ENCODE measurements at regions not wholly inside any gene's neighbourhood (a gene's known extent, or its start where the extent isn't known, plus 50 kb on each side); places are given as distances from the start of the nearest gene placed in this dataset.

DNA sequence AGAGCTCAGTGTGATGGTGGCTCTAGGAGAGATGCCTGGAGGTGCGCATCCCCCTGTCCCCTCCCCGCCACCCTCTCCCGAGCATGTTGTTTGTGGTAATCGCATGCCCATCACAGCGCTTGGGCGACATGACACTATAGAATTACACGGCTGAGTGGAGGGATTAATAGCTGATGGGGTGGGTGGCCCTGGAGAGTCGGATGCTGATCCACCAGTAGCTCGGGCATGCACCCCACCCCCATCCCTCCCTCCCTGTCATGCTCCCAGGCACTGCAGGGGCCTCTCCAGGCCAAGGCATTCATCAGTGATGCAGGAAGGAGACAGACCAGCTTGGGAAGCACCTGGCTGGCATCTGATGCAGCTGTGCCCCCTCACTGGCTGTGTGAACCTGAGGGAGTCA is 159.0 kb upstream of the IGSF21 start:
- DNase-seq (ENCODE audit: low spot score in 2 of 2) (no peak), ATAC-seq (no peak)
- H3K36me3 Mint-ChIP-seq, result no peaks in the 10 kb centered on the region

DNA sequence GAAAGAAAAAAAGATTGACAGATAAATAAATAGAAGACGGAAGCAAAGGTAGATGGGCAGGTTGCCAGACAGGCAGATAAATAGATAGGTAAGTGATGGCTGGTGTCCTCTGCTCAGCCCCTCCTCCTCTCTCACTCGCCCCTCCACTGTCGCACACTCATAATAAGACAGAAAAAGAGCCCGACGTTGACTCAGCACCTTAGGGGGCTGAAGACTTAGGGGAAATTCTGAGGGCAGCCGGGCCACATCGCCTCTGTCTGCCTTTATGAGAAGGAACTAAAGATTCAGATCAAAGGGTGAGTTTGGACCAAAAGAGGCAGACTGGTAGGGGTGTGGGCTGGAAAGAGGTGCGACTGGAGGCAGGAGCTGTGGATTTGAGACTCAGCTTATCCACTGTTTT is 158.1 kb upstream of the IGSF21 start:
- H3K27ac Mint-ChIP-seq, result no peak overlapping the region
- no peaks in the 10 kb centered on the region for H3K36me3 Mint-ChIP-seq
- no peak for ATAC-seq
- no peak for DNase-seq (ENCODE audit: low spot score in 2 of 2)
- no peaks in the 10 kb centered on the region for H3K9me3 Mint-ChIP-seq

More for the DNA sequence above, 159.0 kb upstream of the IGSF21 start:
- H3K9me3 Mint-ChIP-seq, result no peaks in the 10 kb centered on the region
- no peak overlapping the region for H3K27ac Mint-ChIP-seq

DNA sequence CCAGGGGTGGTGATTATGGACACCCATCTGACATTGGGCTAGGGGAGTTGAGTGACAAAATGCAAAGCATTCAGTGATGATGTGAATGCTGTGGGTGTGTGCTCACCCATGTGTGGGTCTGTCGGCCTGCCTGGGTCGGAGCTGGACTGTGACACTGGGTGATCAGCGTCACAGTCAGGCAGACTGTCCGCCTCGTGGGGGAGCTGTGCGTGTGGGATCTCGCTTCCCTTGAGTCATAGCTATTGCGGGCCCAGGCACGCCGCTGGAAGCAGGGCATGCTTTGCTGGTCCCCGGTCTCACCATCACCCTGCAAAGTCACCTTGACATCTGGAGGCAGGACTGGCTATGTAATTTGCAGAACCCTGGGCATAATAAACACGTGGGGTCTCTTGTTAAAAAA is 156.9 kb upstream of the IGSF21 start:
- no peaks in the 10 kb centered on the region for H3K36me3 Mint-ChIP-seq
- ATAC-seq, result no peak
- no peaks in the 10 kb centered on the region for H3K9me3 Mint-ChIP-seq
- no peak for DNase-seq (ENCODE audit: low spot score in 2 of 2)
- no peak overlapping the region for H3K27ac Mint-ChIP-seq

DNA sequence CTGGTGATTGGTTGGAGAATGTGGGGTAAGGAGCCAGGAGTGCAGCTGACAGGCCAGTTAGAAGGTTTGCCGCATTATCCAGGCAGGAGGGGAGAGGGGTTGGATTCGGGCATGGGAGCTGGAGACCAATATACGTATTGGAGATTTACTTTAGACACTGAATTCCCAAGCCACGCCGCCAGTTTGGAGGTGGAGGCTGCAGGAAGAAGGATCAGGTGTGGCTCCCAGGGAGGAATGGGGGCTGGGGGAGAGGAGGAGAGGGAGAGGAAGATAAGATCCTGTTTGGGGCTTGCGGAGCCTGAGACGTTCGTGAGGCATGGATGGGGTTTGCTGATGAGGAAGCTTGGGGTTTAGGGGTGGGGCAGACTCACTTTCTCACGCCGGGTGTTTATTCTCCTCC is 155.1 kb upstream of the IGSF21 start:
- Mint-ChIP-seq H3K36me3 (no peaks in the 10 kb centered on the region), H3K27ac (no peak overlapping the region), H3K9me3 (no peaks in the 10 kb centered on the region)
- no peak for DNase-seq (ENCODE audit: low spot score in 2 of 2)
- no peak for ATAC-seq

DNA sequence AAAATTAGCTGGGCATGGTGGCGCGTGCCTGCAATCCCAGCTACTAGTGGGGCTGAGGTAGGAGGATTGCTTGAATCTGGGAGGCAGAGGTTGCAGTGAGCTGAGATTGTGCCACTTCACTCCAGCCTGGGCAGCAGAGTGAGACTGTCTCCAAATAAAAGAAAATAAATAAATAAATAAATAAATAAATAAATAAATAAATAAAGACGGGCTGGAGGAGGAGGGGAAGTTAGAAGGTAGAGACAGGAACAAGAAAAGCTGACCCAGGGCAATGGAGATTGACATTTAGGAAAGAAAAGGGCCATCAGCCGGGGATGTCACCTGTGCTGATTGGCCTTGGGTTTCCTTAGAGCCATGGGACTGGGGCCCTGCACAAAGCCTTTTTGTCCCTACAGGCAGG is 153.7 kb upstream of the IGSF21 start:
- Mint-ChIP-seq H3K27ac (no peak overlapping the region), H3K36me3 (no peaks in the 10 kb centered on the region)
- no peak for ATAC-seq

DNA sequence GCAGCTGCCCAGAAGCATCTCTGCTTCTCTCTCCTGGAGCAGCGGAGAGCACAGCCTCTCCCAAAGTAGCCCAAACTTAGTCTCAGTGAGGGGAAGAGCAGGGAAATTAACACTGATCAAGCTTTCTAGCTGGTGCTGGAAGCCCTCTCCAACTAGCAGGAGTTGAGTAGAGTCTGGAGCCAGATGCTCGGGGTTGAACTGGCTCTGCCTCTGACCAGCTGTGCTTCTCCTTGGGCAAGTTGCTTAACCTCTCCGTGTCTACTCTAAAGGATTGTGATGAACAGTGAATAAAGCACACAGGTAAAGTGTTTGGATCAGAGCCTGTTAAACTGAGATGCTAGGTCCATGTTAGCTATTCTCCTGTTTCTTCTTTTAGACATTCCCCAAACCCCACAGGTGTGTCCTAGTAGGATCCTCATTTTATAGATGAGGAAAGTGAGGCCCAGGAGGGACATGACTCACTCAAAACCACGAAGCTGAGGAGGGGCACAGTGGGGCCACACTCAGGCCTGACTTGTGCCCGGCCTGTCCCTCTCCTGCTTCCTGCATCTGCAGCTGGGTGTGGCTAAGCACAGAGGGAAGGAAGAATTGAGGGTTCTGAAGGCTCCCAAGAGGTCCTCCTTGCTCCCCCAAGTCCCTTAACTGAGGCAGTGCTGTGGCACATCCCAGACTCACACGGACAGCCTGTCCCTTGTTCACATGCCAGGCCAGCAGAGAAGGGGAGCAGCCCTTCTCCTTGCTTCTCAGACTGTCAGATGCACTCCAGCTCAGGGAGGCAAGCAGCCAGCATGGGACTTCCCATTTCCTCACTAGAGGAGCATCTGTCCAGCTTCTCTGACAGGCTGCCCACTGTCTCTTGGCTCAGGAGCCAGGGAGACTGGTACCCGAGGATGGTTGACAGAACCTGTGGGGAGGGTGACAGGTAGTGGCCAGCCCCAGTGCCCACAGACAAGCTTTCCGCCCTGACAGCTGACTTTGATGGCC is 152.0 kb upstream of the IGSF21 start:
- H3K36me3 Mint-ChIP-seq, result no peaks in the 10 kb centered on the region
- ATAC-seq (no peak), DNase-seq (ENCODE audit: low spot score in 2 of 2) (no peak)
- no peak overlapping the region for H3K27ac Mint-ChIP-seq
- H3K9me3 Mint-ChIP-seq, result no peaks in the 10 kb centered on the region

More for the DNA sequence above, 153.7 kb upstream of the IGSF21 start:
- no peaks in the 10 kb centered on the region for H3K9me3 Mint-ChIP-seq
- no peak for DNase-seq (ENCODE audit: low spot score in 2 of 2)

DNA sequence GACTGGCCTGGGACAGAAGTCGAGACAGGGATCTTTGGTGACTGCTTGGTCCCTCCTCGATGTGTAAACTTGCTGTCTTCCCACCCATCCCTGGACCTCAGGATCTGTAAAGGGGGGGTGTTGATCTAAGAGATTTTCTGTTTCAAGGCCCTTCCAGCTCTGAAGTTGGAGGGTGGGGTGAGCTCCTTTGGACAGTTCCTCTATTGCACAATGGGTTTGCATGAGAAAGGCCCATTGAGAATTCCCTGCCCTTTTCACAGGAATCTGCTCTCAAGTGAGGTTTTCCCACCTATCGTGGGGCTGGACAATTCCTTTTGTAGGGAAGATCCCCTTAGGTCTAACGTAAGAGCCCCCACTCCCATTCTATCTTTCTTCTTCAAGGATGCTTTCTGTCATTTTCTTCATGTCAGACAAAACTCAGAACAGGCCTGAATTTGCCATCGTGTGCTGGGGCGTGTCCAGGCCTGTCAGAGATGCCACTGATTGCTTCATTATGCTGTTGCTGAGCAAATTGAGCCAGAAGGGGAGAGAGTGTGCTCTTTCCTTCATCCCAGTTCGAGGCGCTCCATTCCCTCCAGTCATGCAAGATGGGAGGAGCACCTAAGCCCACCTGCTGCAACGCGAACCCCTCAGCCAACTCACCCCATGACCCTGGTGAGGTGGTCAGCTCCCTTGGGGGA is 149.9 kb upstream of the IGSF21 start:
- no peak for DNase-seq (ENCODE audit: low spot score in 2 of 2)
- H3K9me3 Mint-ChIP-seq, result no peaks in the 10 kb centered on the region
- no peak overlapping the region for H3K27ac Mint-ChIP-seq
- ATAC-seq, result no peak
- H3K36me3 Mint-ChIP-seq, result no peaks in the 10 kb centered on the region

DNA sequence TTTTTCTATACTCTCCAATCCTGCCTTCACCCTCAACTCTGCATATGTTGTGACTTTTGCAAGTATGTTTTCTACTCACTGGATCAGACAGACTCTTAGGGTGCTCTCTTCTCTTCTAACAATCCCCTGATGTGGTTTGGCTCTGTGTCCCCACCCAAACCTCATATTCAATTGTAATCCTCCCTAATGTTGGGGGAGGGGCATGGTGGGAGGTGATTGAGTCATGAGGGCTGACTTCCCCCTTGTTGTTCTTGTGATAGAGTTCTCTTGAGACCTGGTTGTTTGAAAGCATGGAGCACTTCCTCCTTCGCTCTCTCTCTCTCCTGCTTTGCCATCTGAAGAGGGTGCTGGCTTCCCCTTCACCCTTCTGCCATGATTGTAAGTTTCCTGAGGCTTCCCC is 148.9 kb upstream of the IGSF21 start:
- H3K27ac Mint-ChIP-seq, result peak overlapping the region in 1 of 2 donors; percentile 31
- no peaks in the 10 kb centered on the region for H3K36me3 Mint-ChIP-seq
- no peak for ATAC-seq
- H3K9me3 Mint-ChIP-seq, result no peaks in the 10 kb centered on the region
- DNase-seq (ENCODE audit: low spot score in 2 of 2), result no peak

DNA sequence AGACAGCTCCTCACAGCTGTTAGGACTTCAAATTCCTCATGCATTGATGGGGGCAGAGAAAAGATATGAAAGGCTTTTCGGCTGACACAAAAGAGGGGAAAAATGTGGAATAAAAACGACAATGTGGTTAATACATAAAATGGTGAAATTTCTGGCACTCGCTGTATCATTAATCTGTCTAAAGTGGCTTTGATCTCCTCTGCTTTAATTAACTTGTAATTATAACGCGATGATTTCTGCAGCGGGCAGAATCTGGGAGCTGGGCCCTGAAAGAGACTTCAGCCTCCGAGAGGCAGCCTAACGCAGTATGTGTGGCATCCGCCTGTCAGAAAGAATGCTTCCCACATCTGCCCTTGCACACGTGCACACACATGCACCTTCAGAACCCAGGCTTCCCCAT is 144.1 kb upstream of the IGSF21 start:
- H3K36me3 Mint-ChIP-seq, result no peaks in the 10 kb centered on the region
- H3K9me3 Mint-ChIP-seq, result no peaks in the 10 kb centered on the region
- DNase-seq (ENCODE audit: low spot score in 2 of 2) (no peak), ATAC-seq (no peak)
- no peak overlapping the region for H3K27ac Mint-ChIP-seq

DNA sequence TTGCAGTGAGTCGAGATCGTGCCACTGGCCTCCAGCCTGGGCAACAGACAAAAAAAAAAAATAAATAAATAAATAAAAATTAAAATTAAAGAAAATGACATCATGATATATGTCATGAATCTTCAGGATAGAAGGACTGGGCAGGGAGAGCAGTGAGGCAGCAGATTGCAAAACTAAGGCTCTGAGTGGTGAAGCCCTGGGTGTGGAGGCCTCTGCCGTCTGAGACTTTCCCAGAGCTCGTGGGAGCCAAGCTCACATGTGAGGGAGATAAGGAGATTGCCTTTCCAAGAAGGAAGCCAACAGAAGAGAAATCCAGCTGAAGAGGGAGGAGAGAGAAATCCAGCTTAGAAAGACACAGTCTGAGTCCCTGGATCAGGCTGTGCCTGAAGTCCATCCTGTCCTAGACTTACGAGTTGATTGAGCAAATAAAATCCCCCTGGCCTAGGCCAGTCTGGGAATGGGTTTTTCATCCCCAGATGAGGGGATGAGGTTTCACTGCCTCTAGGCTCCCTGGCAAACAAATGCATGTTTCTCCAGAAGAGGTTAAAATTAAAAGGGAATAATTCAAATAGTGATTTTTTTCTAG is 142.0 kb upstream of the IGSF21 start:
- Mint-ChIP-seq H3K36me3 (no peaks in the 10 kb centered on the region), H3K27ac (no peak overlapping the region), H3K9me3 (no peaks in the 10 kb centered on the region)
- ATAC-seq (no peak), DNase-seq (ENCODE audit: low spot score in 2 of 2) (no peak)

DNA sequence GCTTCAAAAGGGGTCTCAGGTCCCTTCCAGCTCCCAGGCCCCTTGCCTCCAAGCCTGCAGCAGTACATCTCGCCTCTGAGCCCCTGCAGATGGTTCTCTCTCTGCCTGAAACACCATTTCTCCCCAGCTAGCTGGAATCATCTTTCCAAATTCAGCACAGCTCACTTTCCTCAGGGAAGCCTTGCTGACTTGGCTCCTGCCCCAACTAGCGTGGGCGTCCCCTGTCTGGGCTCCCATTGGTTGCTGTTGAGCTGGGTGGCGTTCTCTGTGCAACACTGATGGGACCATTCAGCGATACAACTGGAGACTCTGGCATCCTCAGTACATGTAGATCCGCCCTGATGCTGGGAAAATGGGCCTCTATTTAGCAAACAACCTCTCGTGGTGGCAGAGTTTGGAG is 141.3 kb upstream of the IGSF21 start:
- DNase-seq (ENCODE audit: low spot score in 2 of 2), result no peak
- Mint-ChIP-seq H3K36me3 (no peaks in the 10 kb centered on the region), H3K9me3 (no peaks in the 10 kb centered on the region), H3K27ac (no peak overlapping the region)
- no peak for ATAC-seq

DNA sequence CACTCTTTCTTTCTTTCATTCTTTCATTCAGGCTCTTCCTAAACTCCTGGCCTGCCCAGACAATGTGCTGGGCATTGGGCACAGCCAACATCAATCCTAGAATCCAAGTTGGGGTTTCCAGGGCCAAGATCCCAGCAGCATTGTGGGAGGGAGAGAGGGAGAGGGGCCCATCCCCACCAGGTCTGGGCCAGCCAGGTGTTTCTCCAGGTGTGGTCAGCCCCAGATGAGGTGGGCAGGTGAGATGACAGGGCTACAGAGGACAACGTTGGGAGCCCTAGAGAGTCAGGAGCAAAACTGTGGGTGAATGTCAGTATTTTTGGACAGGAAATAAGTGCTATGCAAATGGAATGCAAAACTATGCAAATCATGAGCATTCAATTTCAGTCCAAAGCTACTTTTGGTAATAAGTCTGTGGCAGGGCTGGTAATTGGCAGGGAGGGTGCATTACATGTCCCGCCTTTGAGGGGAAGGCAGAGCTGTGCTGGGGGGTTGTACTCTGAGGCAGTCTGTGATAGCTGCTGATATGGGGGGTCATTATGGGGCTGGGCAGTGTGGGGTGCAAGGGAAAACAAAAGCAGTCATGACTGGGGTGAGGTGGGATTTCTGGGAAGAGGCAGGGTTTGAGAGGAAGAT is 139.9 kb upstream of the IGSF21 start:
- DNase-seq (ENCODE audit: low spot score in 2 of 2) (no peak), ATAC-seq (no peak)
- Mint-ChIP-seq H3K9me3 (no peaks in the 10 kb centered on the region), H3K36me3 (no peaks in the 10 kb centered on the region), H3K27ac (no peak overlapping the region)

DNA sequence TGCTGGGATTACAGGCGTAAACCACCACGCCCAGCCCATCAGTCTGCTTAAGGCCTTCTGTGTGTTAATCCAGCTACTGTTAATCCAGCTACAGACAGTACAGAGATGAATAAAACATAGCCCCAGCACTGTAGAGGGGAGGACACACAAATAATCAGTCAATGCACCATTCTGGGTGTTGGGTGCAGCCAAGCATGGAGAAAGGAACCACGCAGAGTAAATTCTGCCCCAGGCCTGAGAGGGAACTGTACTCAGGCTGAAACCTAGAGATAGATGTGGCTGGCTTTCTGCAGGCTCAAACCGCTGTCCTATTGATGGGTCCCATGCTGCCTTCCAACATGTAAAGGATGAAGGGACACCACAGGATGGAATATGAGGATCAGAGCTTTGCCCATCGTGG is 136.8 kb upstream of the IGSF21 start:
- H3K27ac Mint-ChIP-seq, result no peak overlapping the region
- no peaks in the 10 kb centered on the region for H3K9me3 Mint-ChIP-seq
- no peak for ATAC-seq
- H3K36me3 Mint-ChIP-seq, result no peaks in the 10 kb centered on the region
- DNase-seq (ENCODE audit: low spot score in 2 of 2), result no peak

DNA sequence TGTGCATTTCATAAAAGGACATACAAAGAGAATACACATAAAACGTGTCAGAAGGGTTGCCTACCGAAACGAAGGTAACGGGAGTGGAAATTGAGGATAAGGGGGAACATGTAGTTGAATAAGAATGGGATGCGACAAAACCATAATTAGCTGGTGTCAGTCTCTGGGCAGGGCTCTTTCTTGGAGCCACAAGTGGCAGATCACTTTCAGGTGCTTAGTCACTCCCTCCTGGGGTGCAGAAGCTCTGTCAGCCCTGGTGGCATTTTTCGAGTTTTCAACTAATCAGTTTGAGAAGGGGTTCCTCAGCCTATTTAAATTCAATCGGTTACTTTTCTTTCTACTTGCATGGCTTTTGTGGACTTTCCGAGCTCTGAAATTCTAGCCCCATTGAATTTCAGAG is 133.9 kb upstream of the IGSF21 start:
- Mint-ChIP-seq H3K27ac (no peak overlapping the region), H3K9me3 (no peaks in the 10 kb centered on the region), H3K36me3 (no peaks in the 10 kb centered on the region)
- DNase-seq (ENCODE audit: low spot score in 2 of 2) (no peak), ATAC-seq (no peak)

DNA sequence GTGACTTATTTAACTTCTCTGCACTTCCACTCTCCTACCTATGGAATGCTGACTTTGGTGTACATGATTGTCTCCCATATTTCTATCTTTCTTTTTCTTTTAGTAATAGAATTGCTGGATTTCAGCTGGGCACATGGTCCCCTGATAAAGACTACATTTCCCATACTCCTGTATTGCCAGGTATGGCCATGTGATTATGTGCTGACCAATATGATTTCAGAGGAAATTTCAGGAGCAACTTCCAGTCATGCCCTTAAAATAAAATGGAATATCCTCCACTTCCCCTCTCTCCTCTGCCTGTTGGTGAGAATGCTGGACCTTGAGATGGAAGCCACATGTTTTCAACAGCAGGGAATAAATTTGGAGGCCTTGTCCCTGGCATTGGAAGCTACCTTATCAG is 130.7 kb upstream of the IGSF21 start:
- H3K9me3 Mint-ChIP-seq, result no peaks in the 10 kb centered on the region
- DNase-seq (ENCODE audit: low spot score in 2 of 2), result no peak
- no peak for ATAC-seq
- H3K36me3 Mint-ChIP-seq, result no peaks in the 10 kb centered on the region
- no peak overlapping the region for H3K27ac Mint-ChIP-seq

DNA sequence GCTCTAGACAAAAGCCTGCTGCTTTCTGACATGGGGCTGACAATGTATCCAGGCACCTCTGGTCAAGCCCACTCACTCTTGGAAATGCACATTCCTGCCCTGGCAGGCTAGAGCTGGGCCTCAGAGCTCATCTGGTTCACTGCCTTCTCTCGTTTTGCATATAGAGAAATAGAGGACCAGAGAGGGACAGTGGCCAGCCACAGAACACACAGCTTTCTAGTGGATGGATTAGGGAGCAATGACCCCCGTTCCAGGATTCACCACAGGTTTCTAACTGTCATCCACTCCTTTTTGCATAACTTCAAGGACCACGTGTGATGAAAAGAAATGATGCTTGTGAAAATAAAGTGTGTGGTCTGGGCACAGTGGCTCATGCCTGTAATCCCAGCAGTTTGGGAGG is 129.6 kb upstream of the IGSF21 start:
- no peaks in the 10 kb centered on the region for H3K9me3 Mint-ChIP-seq
- H3K36me3 Mint-ChIP-seq, result no peaks in the 10 kb centered on the region
- no peak overlapping the region for H3K27ac Mint-ChIP-seq
- DNase-seq (ENCODE audit: low spot score in 2 of 2) (no peak), ATAC-seq (no peak)

DNA sequence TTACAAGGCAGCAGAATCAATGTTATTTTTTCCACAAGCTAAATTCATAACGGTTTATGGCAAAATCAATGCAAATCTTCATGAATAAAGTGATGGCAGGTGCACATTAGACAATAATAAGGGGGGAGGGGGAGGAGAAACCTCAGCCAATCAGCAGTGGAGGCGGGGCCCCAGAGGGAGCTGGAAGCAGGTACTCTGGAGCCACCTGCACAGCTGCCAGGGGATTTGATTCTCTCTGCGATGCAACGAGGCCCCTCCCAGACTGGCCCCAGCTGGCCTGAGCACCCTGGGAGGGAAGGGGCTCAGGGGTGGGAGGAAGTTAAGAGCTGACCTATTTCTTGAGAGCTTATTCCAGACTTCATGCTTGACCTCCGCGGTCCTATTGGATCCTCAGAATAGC is 127.8 kb upstream of the IGSF21 start:
- H3K9me3 Mint-ChIP-seq, result no peaks in the 10 kb centered on the region
- no peak overlapping the region for H3K27ac Mint-ChIP-seq
- no peaks in the 10 kb centered on the region for H3K36me3 Mint-ChIP-seq
- DNase-seq (ENCODE audit: low spot score in 2 of 2) (no peak), ATAC-seq (no peak)

All from activated naive CD4-positive, alpha-beta T cell treated with anti-CD3 and anti-CD28 coated beads, Interleukin-2, amount 50 U/mL, for 72 hours (primary cell).